AG20443 (cell line): ENCODE measurements at regions not wholly inside any gene's neighbourhood (a gene's known extent, or its start where the extent isn't known, plus 50 kb on each side); places are given as distances from the start of the nearest gene placed in this dataset.
"Not testable (repeated sequence)": the region's sequence is repeated elsewhere in the genome, so short reads cannot be mapped to it uniquely, and the experiment has no call there.

Experiments
- DNase-seq: peaks from one replicate; pipeline ENCODE4 v3.0.0; 2012; ENCODE audit warnings: low spot score, mixed read lengths

DNA sequence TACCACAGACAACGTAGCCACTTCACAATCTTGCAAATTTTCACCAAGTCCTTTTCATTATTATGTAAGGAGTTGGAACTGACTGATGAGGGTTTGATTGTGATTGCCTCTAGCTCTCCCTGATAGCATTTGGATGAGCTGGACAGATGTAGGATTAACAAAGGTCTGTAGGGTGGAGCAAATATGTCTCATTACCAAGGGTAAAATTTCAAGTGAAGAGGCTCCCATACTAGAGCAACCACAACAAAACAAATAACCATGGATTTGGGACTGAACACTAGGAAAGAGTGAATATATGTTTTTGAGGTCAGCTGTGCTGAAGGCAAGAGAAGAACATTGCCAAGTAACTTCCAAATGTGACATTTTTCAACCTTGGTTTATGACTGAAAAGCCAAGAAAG lies 281.7 kb downstream of the NEBL start:
- no peak for DNase-seq

DNA sequence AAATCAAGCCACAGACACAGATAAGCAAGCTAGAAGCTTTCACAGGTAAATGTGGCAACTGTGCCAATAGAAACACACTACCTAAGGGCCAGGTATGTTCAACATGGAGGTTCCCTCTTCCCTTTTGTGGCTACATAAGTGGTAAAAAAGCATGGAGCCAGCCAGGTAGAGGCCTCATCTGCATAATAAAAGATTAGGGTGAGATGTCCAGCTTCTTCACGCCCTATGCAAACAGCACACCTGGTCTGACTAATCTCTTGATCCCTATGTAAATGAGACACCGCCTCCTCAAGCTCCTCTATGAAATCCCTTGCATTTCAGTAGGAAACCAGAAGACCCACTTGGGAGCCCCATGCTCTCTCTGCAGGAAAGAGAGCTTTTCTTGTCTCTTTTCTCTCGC lies 282.2 kb downstream of the NEBL start:
- no peak for DNase-seq

DNA sequence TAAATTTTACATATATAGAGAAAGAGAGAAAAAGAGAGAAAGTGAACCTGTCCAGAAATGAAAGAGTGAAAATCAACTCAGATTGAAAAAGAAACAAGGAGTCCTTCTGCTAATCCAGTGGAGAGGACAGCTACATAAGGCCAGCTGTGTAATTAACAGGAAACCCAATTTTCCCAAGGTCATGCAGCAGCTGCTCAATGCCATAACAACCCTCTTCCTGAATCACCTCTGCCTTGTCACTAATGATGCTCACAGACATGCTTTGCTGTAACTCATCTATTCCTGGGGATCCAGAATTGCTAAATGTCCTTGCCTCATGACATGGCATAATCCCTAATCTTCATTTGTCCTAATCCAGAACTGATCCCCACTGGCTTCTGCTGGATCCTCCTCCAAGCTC lies 288.6 kb downstream of the NEBL start:
- DNase-seq = no peak

GRCh38 chr10:20606985-20607384 lies 290.1 kb downstream of the NEBL start:
- DNase-seq = no peak

DNA sequence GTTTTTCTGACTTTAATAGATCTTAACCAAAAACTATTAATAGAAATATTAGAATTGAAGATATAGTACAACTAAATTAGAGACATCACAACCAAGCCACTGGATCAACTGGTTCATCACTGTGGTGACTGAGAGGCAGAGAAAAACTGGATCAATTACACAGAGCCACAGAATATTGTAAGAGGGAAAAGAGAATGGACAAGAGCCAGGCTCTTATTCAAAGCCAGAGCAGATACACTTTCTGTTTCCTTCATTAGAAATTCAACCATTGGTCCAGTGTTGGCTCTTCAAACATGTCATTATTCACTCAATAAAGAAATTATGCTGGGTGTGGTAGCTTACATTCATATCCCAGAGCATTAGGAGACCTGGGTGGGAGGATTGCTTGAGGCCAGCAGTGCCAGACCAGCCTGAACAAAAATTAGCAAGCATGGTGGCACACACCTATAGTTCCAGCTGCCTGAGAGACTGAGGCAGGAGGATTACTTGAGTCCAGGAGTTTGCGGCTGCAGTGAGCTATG lies 295.1 kb downstream of the NEBL start:
- no peak for DNase-seq

- DNase-seq = peak; percentile 66
These were observed 298.5 kb downstream of the NEBL start for GRCh38 chr10:20598590-20598989.

DNA sequence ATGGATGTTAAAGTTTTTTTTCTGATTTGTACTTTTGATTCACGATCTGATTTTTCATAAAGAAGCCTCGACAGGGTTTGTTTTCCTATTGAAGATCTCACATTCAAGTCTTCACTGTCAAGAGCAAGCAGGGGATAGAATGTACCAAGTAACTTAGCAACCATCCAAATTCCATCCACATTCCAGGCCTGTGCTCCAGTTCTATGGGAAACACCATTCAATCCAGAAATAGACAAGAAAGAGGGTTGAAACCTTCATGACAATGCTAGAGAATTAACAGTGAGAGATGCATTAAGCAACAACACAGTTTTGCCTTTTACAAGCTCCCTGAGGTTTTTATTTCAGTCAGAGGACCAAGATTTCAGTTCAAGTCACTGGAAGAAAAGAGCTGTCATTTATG lies 300.2 kb downstream of the NEBL start:
- no peak for DNase-seq

GRCh38 chr10:20596065-20596755 lies 300.9 kb downstream of the NEBL start:
- no peak for DNase-seq

DNA sequence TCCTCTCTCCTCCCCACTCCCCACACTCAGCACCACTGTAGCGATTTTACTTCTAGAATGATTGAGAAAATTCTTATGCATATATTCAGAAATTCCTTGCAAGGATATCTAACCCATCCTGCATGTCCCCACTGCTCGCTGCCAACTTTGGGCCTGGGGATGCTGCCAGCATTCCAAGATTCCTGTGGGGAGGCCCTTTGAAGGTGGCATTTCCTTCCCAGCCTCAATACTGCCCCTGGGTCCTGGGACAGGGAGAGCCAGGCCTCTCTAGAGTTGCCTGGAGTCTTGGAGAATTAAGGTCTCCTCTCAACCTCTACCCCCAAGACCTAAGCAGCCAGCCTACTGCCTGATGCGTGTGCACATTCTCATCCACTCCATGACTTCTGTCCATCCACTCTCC lies 303.5 kb downstream of the NEBL start:
- no peak for DNase-seq

DNA sequence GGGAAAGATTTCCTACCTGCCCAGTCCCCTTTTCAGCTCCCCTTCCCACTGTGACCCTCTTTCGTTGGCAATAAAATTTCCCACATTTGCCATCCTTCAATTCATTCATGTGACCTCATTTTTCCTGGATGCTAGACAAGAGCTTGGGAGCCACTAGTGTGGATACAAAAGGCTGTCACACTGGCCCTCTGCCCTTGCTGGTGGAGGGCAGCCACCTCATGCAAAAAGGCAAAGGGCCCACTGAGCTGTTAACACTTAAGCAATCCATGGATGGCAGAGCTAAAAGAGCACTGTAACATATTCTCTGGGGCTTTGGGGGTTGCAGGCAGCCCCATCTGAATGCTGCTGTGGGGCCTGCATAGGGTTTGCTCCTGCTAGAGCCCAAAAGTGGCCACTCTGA lies 315.1 kb downstream of the NEBL start:
- DNase-seq = no peak

DNA sequence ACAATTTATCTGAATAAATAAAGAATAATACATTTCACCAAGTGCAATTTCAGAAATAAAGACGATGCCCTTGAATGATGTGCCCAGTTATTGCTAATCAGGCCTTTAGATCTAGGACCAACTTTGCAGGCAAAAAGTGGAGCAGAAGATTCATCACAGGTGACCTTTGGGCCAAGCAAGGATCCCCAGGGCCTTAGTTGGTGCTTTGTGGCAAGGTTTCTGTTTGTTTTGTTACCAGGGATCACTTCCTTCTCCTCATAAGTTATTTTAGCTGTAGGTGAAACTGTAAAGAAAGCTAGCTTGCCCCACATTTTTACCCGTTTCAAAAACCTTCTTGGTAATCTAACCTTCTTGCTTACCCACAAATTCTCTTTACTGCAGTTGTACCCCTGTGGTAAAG lies 323.2 kb downstream of the NEBL start:
- DNase-seq = no peak

GRCh38 chr10:20555990-20556389 lies 341.1 kb downstream of the NEBL start:
- not testable (repeated sequence) for DNase-seq

GRCh38 chr10:20552382-20552781 lies 344.7 kb downstream of the NEBL start:
- no peak for DNase-seq

DNA sequence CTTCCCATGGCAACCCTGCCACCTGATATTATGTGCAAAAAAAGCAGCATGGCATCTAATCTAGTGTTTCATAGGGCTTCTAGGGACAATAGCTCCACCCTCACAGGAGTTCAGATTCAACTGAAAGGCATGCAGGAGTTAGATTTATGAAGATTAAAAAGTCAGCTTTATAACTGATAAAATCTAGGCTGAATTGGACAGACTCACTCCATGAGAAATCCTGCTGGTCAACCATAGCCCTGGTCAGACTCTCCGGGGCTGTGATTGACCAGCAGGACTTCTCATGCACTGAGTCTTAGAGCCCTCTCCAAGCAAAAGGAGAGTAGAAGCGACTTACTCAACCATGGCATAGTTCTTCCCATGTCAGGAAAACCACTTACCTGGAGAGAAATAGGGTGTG lies 345.4 kb downstream of the NEBL start:
- DNase-seq = no peak

GRCh38 chr10:20535897-20536881 lies 360.9 kb downstream of the NEBL start:
- DNase-seq = no peak

- DNase-seq = not testable (repeated sequence)
These were observed 365.7 kb downstream of the NEBL start for GRCh38 chr10:20531241-20531883.

DNA sequence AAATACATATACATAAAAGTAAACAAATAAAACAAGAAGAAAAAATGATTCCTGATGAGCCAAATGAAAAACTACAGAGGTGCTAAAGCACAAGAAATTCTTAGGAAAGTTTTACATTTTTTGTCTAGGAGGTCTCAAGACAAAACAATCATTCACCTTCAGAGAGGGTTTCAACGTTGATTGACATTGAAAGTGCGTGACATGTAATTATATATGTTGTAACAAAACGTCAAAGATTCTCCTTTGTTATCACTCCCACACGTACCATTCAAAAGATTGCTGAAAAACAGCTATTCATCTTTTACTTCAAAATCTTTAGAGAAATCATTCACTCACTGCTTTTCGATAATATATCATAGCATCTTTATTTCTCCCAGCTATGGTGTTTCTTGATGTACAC lies 375.9 kb downstream of the NEBL start:
- DNase-seq = no peak

- DNase-seq = no peak
These were observed 381.5 kb downstream of the NEBL start for GRCh38 chr10:20515654-20516053.

GRCh38 chr10:20512631-20513030 lies 384.5 kb downstream of the NEBL start:
- DNase-seq = no peak

GRCh38 chr10:20508921-20509320 lies 388.2 kb downstream of the NEBL start:
- no peak for DNase-seq

DNA sequence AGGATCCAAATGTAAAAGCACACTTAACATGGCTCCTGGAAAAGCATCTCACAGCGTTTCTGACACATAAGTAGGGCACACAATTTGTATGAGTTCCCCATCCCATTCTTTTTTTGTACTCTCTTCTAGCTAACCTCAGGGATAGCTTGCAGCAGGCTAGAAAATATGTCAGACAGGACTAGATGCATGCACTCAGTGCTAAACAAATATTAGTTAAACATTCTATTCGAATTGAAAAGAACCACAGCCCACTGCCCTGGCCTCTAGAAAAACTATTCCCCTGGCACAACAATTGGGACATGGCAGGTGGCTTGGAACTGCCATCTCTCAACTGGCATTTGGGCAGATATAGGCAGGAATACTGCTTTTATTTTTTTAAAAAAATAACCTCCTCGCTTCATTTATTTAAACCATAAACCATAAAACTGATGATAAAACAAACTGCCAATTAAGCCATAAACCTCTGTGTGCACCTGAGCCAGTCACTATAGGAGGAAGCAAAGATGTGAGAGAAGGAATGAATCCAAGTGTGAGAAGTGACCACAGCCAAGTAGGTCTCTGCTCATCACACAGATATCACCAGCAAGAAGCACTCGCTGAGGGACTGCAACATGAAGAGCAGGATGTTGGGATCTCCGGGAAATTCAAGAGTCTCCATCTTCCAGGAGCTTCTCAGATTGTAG lies 394.1 kb downstream of the NEBL start:
- DNase-seq = no peak

- no peak for DNase-seq
These were observed 402.6 kb downstream of the NEBL start for GRCh38 chr10:20494474-20494873.
